ENCODE measurements at regions not wholly inside any gene's neighbourhood (a gene's known extent, or its start where the extent isn't known, plus 50 kb on each side); places are given as distances from the start of the nearest gene placed in this dataset.
"Not testable (repeated sequence)": the region's sequence is repeated elsewhere in the genome, so short reads cannot be mapped to it uniquely, and the experiment has no call there.

DNA sequence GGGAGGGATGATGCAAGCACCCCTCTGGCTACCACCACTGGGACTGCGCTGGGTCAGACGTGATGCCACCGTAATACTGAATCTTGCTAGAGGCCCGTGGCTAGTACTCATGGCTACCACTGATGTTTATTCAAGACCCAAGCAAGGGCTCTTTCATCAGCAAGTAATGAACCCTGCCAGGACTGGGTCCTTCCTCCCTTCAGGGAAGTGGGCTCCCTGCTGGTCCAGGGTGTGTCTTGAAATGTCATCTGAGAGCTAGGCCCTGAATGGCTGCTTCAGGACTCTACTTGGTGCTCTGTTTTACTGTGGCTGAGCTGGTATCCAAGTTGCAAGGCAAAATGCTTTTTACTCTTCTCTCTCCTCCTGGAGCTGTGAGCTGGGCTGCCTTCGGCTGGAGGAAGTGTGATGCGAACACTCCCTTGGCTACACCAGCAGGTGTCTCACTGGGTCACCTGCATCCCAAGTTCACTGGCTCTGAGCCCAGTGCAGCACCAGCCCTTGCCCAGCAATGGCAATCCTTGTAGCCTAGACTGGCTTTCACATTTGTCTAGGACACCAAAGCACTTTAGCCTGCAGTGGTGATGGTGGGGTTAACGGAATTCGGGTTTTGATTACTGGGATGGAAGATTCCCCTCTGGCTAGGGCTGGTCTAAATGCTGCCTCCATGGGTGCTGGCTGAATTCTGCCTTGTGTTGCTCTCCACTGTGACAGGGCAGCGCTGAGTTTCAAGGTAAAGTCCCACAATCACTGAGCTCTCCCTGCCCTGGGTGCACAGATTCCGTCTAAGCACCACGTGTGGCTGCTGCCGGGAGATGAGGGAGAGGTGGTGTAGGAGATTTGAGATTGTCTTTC, 98.6 kb downstream of the USP22 start:
- no peak for DNase-seq (ENCODE audit: low spot score)

DNA sequence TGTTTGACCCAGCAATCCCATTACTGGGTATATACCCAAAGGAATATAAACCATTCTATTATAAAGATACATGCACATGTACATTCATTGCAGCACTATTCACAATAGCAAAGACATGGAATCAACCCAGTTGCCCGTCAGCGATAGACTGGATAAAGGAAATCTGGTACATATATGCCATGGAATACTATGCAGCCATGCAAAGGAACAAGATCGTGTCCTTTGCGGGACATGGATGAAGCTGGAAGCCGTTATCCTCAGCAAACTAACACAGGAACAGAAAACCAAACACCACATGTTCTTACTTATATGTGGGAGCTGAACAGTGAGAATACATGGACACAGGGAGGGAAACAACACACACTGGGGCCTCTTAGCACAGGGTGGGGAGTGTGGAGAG, 95.1 kb downstream of the USP22 start:
- DNase-seq (ENCODE audit: low spot score): not testable (repeated sequence)

DNA sequence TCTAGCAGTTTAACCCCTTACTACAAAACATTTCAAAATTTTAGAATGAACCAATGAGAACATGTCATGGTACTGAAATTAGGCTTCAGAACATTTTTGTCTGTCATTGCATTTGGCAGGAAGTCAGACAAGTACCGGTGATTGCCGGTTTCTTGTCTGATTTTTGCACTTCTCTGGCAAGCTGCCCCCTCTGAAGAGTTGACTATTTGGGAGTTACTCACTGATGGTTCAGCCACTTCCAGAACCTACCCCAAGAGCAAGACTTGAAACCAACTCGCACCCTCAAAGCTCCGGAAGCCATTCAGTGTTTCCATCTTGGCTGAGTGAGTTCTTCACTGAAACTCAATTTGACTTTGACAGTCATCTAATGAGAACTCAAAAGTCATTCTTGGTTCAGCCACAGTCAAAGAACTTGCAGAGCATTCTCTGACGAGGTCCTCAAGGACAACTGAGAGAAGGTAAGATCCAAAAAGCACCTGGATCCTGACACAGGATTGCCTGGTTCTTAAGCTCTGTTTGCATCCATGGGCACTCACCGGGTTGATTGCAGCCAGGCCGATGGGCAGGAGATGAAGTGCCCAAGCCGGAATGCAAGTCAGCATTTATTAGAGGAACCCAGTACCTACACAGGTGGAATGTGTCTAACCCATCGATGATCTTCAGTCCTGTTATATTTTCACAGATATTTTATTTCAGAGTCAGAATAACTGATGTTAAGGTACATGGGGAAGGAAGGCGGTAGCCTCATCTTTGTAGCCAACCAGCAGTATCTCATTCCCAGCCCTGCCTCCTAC, 93.6 kb downstream of the USP22 start:
- no peak for DNase-seq (ENCODE audit: low spot score)

All from pons (tissue), 1 donor.